Endothelial cell of umbilical vein (primary cell): ENCODE measurements at regions not wholly inside any gene's neighbourhood (a gene's known extent, or its start where the extent isn't known, plus 50 kb on each side); places are given as distances from the start of the nearest gene placed in this dataset.

Experiments used
- BruUV-seq: library from RNA; stranded (reverse); fragments of 400-500 nt; replicated peaks from 2 replicates; lab custom pipeline; 2021; lab: Mats Ljungman, UMichigan
- CTCF ChIA-PET: fragments of 300-600, 350-600 bp; sonication (Branson Sonifier 250); formaldehyde crosslinking; loops from one replicate; lab custom pipeline; 2021; ENCODE audit warnings: antibody characterized with exemption, inconsistent platforms; lab: Charles Lee
- POLR2A ChIA-PET: fragments of 300-600, 350-600 bp; sonication (Branson Sonifier 250); formaldehyde crosslinking; loops from one replicate; lab custom pipeline; 2021; ENCODE audit warnings: antibody characterized with exemption, inconsistent platforms; lab: Charles Lee
- DNase-seq: peaks from one replicate; pipeline ENCODE4 v3.0.0-alpha.2; 2011; ENCODE audit warnings: low read depth, low spot score
- FAIRE-seq: peaks from 2 replicates; lab custom pipeline; 2011; peaks lifted over from hg19 to GRCh38; lab: Jason Lieb, UNC
- H2AFZ ChIP-seq: 2 replicates; pipeline ENCODE4 v1.6.0; 2012; ENCODE audit warnings: low read depth, low read length, control low read depth, inconsistent platforms
- H3K27ac ChIP-seq: 2 replicates; pipeline ENCODE4 v1.5.1; 2011; ENCODE audit warnings: low read depth, mild to moderate bottlenecking, control low read depth, low read length, moderate library complexity; ENCODE audit not compliant: insufficient read depth
- H3K27me3 ChIP-seq, 2 experiments: 2 replicates each; pipeline versions ENCODE4 v1.6.0 to v1.6.1; 2011; ENCODE audit warnings: low read length in 2 of 2, mixed read lengths in 1 of 2; ENCODE audit not compliant: control insufficient read depth in 2 of 2, insufficient read depth in 2 of 2
- H3K36me3 ChIP-seq, 2 experiments: 2 replicates in 1 of 2; 3 replicates in 1 of 2; pipeline ENCODE4 v1.5.1; 2011; ENCODE audit warnings: low read length in 2 of 2, mild to moderate bottlenecking in 1 of 2, moderate library complexity in 1 of 2; ENCODE audit not compliant: control insufficient read depth in 2 of 2, insufficient read depth in 2 of 2; ENCODE audit errors: extremely low read depth in 1 of 2
- H3K4me1 ChIP-seq: 3 replicates; pipeline ENCODE4 v1.5.1; 2011; ENCODE audit warnings: mild to moderate bottlenecking, low read length; ENCODE audit not compliant: control insufficient read depth, insufficient read depth; ENCODE audit errors: extremely low read depth
- H3K4me2 ChIP-seq: 2 replicates; pipeline ENCODE4 v1.6.1; 2011; ENCODE audit warnings: low read length, control low read depth, mixed read lengths; ENCODE audit not compliant: insufficient read depth
- H3K4me3 ChIP-seq, 3 experiments: fragments of 200-600 bp in 1 of 3; sonication (generic), shearing (Covaris generic) in 1 of 3; replicated peaks in 1 of 3; 2 replicates each; pipeline ENCODE4 v1.5.1; 2011 to 2016; ENCODE audit warnings: control low read depth in 3 of 3, low read length in 3 of 3, mild to moderate bottlenecking in 2 of 3, inconsistent platforms in 1 of 3, low read depth in 1 of 3, moderate library complexity in 1 of 3; ENCODE audit not compliant: insufficient read depth in 1 of 3
- H3K79me2 ChIP-seq: 2 replicates; pipeline ENCODE4 v1.6.0; 2012; ENCODE audit warnings: low read length, inconsistent platforms; ENCODE audit not compliant: control insufficient read depth, insufficient read depth
- H3K9ac ChIP-seq: replicated peaks from 2 replicates; pipeline ENCODE3; 2011; ENCODE audit warnings: low read length, control low read depth; ENCODE audit not compliant: insufficient read depth; ENCODE audit errors: extremely low read depth
- H3K9me1 ChIP-seq: replicated peaks from 3 replicates; pipeline ENCODE4 v1.6.0; 2011; ENCODE audit warnings: mild to moderate bottlenecking, low read length; ENCODE audit not compliant: control insufficient read depth, insufficient read depth; ENCODE audit errors: extremely low read depth
- H3K9me3 ChIP-seq: replicated peaks from 2 replicates; pipeline ENCODE4 v1.5.1; 2012; ENCODE audit warnings: low read length, inconsistent platforms; ENCODE audit not compliant: control insufficient read depth, insufficient read depth
- H4K20me1 ChIP-seq: replicated peaks from 2 replicates; pipeline ENCODE3; 2011; ENCODE audit warnings: mild to moderate bottlenecking, low read length; ENCODE audit not compliant: control insufficient read depth, insufficient read depth; ENCODE audit errors: extremely low read depth
- EZH2 ChIP-seq: IDR thresholded peaks from 2 replicates; pipeline ENCODE4 v1.6.1; 2012; ENCODE audit warnings: borderline replicate concordance, low read depth, mild to moderate bottlenecking, moderate library complexity, low read length, inconsistent platforms; ENCODE audit not compliant: severe bottlenecking
- FOS ChIP-seq: IDR thresholded peaks from 2 replicates; pipeline ENCODE4 v1.6.1; 2011; ENCODE audit warnings: mild to moderate bottlenecking, low read length, moderate library complexity, borderline replicate concordance; ENCODE audit not compliant: insufficient read depth
- GATA2 ChIP-seq: IDR thresholded peaks from 2 replicates; pipeline ENCODE4 v1.7.0; 2011; ENCODE audit warnings: low read depth, mild to moderate bottlenecking, moderate library complexity, mixed read lengths, low read length; ENCODE audit not compliant: insufficient read length, insufficient read depth
- JUN ChIP-seq: IDR thresholded peaks from 2 replicates; pipeline ENCODE4 v1.6.1; 2011; ENCODE audit warnings: borderline replicate concordance, low read depth; ENCODE audit not compliant: insufficient read length, insufficient read depth
- MYC ChIP-seq: IDR thresholded peaks from one replicate; pipeline ENCODE4 v1.6.1; 2011; ENCODE audit warnings: mild to moderate bottlenecking, low read depth, low read length
- POLR2A ChIP-seq: IDR thresholded peaks from 2 replicates; pipeline ENCODE4 v1.6.1; 2012; ENCODE audit warnings: low read depth, mild to moderate bottlenecking, control low read depth, low read length
- POLR2AphosphoS5 ChIP-seq: IDR thresholded peaks from 2 replicates; pipeline ENCODE4 v1.6.1; 2012; ENCODE audit warnings: low read depth, mild to moderate bottlenecking, control low read depth, low read length, moderate library complexity; ENCODE audit not compliant: insufficient read depth
- dilution Hi-C: fragments of 300-500 bp; cut with MboI; formaldehyde crosslinking; loops from one replicate; pipeline ENCODE4 v1.15.0; 2019; ENCODE audit warnings: low sequenced_read_pairs; ENCODE audit not compliant: extremely low pct_ligation_motif_present
- intact Hi-C: fragments of 100-400 bp; cut with micrococcal nuclease; formaldehyde crosslinking; loops from one replicate; pipeline ENCODE4 v1.10.0; 2022
- TF ChIP-seq, protein P1 (sequence below), 2 donors: IDR thresholded peaks; 1 replicate in 1 of 2; 2 replicates in 1 of 2; pipeline ENCODE4 v1.5.1; 2011; ENCODE audit warnings: low read length in 2 of 2, mild to moderate bottlenecking in 2 of 2, moderate library complexity in 2 of 2, control low read depth in 1 of 2, inconsistent platforms in 1 of 2, low read depth in 1 of 2; ENCODE audit not compliant: insufficient read depth in 1 of 2; ENCODE audit errors: extremely low read depth in 1 of 2
- TF ChIP-seq, protein P2 (sequence below): IDR thresholded peaks from 2 replicates; pipeline ENCODE4 v1.6.1; 2011; ENCODE audit not compliant: insufficient read depth, insufficient read length

DNA sequence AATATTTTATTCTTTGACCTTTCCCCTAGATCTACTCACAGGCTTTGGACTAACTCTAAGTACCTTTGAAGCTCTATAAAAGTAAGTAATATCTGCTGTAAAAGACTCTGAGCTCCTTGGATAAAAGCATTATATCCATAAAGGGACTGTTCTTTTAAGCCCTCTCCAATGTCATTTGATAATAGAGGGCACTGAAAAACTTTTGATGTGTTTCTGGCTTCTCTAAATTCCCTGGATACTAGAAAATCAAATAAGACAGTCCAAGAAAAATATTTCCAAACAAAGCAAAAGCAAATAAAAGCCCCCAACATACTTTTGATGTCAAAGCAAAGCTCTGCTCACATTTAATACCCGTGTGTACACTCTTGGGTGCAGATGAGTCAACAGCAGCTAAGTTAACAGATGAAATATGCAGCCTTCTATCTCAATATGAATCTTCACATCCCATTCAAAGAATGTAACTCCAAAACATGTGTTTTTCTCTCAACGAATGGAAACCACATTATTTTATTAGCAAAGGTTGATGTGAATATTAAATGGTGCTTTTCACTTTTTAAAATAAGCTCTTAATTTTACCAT is 230.3 kb downstream of the CENPF start:
- H3K9me3 ChIP-seq, result no peaks in the 10 kb centered on the region
- H3K4me3 ChIP-seq, result no peak overlapping the region
- no peak overlapping the region for H3K4me2 ChIP-seq
- dilution Hi-C loops, result no loop called here
- TF ChIP-seq, protein P1, sequence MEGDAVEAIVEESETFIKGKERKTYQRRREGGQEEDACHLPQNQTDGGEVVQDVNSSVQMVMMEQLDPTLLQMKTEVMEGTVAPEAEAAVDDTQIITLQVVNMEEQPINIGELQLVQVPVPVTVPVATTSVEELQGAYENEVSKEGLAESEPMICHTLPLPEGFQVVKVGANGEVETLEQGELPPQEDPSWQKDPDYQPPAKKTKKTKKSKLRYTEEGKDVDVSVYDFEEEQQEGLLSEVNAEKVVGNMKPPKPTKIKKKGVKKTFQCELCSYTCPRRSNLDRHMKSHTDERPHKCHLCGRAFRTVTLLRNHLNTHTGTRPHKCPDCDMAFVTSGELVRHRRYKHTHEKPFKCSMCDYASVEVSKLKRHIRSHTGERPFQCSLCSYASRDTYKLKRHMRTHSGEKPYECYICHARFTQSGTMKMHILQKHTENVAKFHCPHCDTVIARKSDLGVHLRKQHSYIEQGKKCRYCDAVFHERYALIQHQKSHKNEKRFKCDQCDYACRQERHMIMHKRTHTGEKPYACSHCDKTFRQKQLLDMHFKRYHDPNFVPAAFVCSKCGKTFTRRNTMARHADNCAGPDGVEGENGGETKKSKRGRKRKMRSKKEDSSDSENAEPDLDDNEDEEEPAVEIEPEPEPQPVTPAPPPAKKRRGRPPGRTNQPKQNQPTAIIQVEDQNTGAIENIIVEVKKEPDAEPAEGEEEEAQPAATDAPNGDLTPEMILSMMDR (IDR thresholded peaks at IDR 0.05; ENCODE audit: extremely low read depth in 1 of 2, insufficient read depth in 1 of 2, low read depth in 1 of 2, low read length in 2 of 2), result no peak
- no peak for TF ChIP-seq JUN
- no peak for TF ChIP-seq GATA2
- no peak for TF ChIP-seq POLR2AphosphoS5
- no peak for TF ChIP-seq FOS
- TF ChIP-seq, protein P2, sequence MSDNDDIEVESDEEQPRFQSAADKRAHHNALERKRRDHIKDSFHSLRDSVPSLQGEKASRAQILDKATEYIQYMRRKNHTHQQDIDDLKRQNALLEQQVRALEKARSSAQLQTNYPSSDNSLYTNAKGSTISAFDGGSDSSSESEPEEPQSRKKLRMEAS, result no peak
- no peak for TF ChIP-seq MYC
- TF ChIP-seq EZH2, result no peak
- no peak for TF ChIP-seq POLR2A
- H3K27ac ChIP-seq, result no peak overlapping the region
- H3K9me1 ChIP-seq, result no peaks in the 10 kb centered on the region
- no peak overlapping the region for H2AFZ ChIP-seq
- ChIA-PET POLR2A (no interaction called here), CTCF (no interaction called here)
- intact Hi-C loops, result no loop called here
- no peaks in the 10 kb centered on the region for H3K36me3 ChIP-seq
- FAIRE-seq (no peak), DNase-seq (no peak)
- no peaks in the 10 kb centered on the region for H3K4me1 ChIP-seq
- no peak overlapping the region for H3K9ac ChIP-seq
- H3K79me2 ChIP-seq, result no peaks in the 10 kb centered on the region
- BruUV-seq, result no TSS peak
- H4K20me1 ChIP-seq, result no peaks in the 10 kb centered on the region
- H3K27me3 ChIP-seq, result peaks cover 0 to 3% of the 10 kb centered on the region in 2 experiments
